Left lobe of liver (tissue), 2 donors: ENCODE measurements at regions not wholly inside any gene's neighbourhood (a gene's known extent, or its start where the extent isn't known, plus 50 kb on each side); places are given as distances from the start of the nearest gene placed in this dataset.

ENCODE experiments used
- ATAC-seq: fragments of 200-7000 bp; cut with Tn5 transposase; one replicate; pipeline ENCODE4 v1.9.1; 2020; ENCODE audit warnings: mild to moderate bottlenecking, moderate library complexity
- DNase-seq: peaks from one replicate; pipeline ENCODE4 v3.0.0-alpha.2; 2020; ENCODE audit warnings: low spot score
- donor health status: DM: no; HTN: no; CAD: no; lungs with moderate emphysema.
- donor health status: DM: no; HTN: yes; CAD: no.

GRCh38 chr15:36365963-36366362 lies 213.5 kb upstream of the CDIN1 start:
- ATAC-seq (no peak), DNase-seq (no peak)

- no peak for ATAC-seq
- DNase-seq = no peak
Measured at GRCh38 chr15:36370051-36370730, 209.2 kb upstream of the CDIN1 start.

- DNase-seq (no peak), ATAC-seq (no peak)
Measured at GRCh38 chr15:36370731-36371112, 208.7 kb upstream of the CDIN1 start.

GRCh38 chr15:36371509-36371908 lies 207.9 kb upstream of the CDIN1 start:
- DNase-seq (no peak), ATAC-seq (no peak)

- DNase-seq (no peak), ATAC-seq (no peak)
Measured at GRCh38 chr15:36372968-36373367, 206.5 kb upstream of the CDIN1 start.

- ATAC-seq (no peak), DNase-seq (no peak)
Measured at GRCh38 chr15:36373550-36373949, 205.9 kb upstream of the CDIN1 start.

- ATAC-seq (no peak), DNase-seq (no peak)
Measured at GRCh38 chr15:36389107-36389506, 190.3 kb upstream of the CDIN1 start.

- ATAC-seq (no peak), DNase-seq (no peak)
Measured at GRCh38 chr15:36390491-36390890, 188.9 kb upstream of the CDIN1 start.

- DNase-seq (no peak), ATAC-seq (no peak)
Measured at GRCh38 chr15:36392676-36393266, 186.7 kb upstream of the CDIN1 start.

GRCh38 chr15:36398212-36398611 lies 181.2 kb upstream of the CDIN1 start:
- ATAC-seq (no peak), DNase-seq (no peak)

- ATAC-seq = no peak
Measured at GRCh38 chr15:36399276-36399675, 180.2 kb upstream of the CDIN1 start.

GRCh38 chr15:36400936-36401585 lies 178.4 kb upstream of the CDIN1 start:
- ATAC-seq = no peak
- no peak for DNase-seq

More at GRCh38 chr15:36399276-36399675, 180.2 kb upstream of the CDIN1 start:
- no peak for DNase-seq

GRCh38 chr15:36401586-36401966 lies 177.8 kb upstream of the CDIN1 start:
- DNase-seq = no peak
- no peak for ATAC-seq

- ATAC-seq = no peak
- no peak for DNase-seq
Measured at GRCh38 chr15:36403351-36403750, 176.1 kb upstream of the CDIN1 start.

GRCh38 chr15:36406366-36406765 lies 173.1 kb upstream of the CDIN1 start:
- no peak for DNase-seq
- no peak for ATAC-seq

- DNase-seq = no peak
- ATAC-seq = no peak
Measured at GRCh38 chr15:36406911-36407310, 172.5 kb upstream of the CDIN1 start.

- DNase-seq (no peak), ATAC-seq (no peak)
Measured at GRCh38 chr15:36407647-36408046, 171.8 kb upstream of the CDIN1 start.

GRCh38 chr15:36409819-36410218 lies 169.6 kb upstream of the CDIN1 start:
- no peak for ATAC-seq
- no peak for DNase-seq

- ATAC-seq (no peak), DNase-seq (no peak)
Measured at GRCh38 chr15:36414670-36415069, 164.8 kb upstream of the CDIN1 start.

- no peak for ATAC-seq
- DNase-seq = no peak
Measured at GRCh38 chr15:36415643-36416042, 163.8 kb upstream of the CDIN1 start.

GRCh38 chr15:36422631-36423030 lies 156.8 kb upstream of the CDIN1 start:
- no peak for DNase-seq
- no peak for ATAC-seq

- DNase-seq (no peak), ATAC-seq (no peak)
Measured at GRCh38 chr15:36426691-36427090, 152.7 kb upstream of the CDIN1 start.
